ENCODE measurements at regions not wholly inside any gene's neighbourhood (a gene's known extent, or its start where the extent isn't known, plus 50 kb on each side); places are given as distances from the start of the nearest gene placed in this dataset.
A peak's percentile ranks its signal among the peaks of the same experiment; 100 is the strongest.
"Not testable (repeated sequence)": the region's sequence is repeated elsewhere in the genome, so short reads cannot be mapped to it uniquely, and the experiment has no call there.

GRCh38 chr13:70284371-70284770 lies 176.1 kb upstream of the KLHL1 start:
- ATAC-seq (no peak), DNase-seq (no peak)
- 73% methylated on average over 1 of the region's 1 CpG for WGBS
- Histone ChIP-seq H3K27me3 (ENCODE audit: control insufficient read depth, insufficient read depth) (no peaks in the 10 kb centered on the region), H3K4me1 (ENCODE audit: control insufficient read depth, insufficient read depth, low read length) (no peaks in the 10 kb centered on the region), H3K4me3 (ENCODE audit: low read length) (no peak overlapping the region), H3K9me3 (ENCODE audit: control insufficient read depth, low read length) (no peaks in the 10 kb centered on the region), H3K27ac (ENCODE audit: low read length) (no peak overlapping the region)
- intact Hi-C loops (cut with DNase I), result no loop called here

- no peak for ATAC-seq
- intact Hi-C loops (cut with DNase I), result no loop called here
- Histone ChIP-seq H3K27ac (ENCODE audit: low read length) (no peak overlapping the region), H3K27me3 (ENCODE audit: control insufficient read depth, insufficient read depth) (no peaks in the 10 kb centered on the region), H3K4me3 (ENCODE audit: low read length) (no peak overlapping the region), H3K9me3 (ENCODE audit: control insufficient read depth, low read length) (no peaks in the 10 kb centered on the region), H3K4me1 (ENCODE audit: control insufficient read depth, insufficient read depth, low read length) (no peaks in the 10 kb centered on the region)
- no peak for DNase-seq
- WGBS, result 52% methylated on average over 1 of the region's 1 CpG
Measured at GRCh38 chr13:70275841-70276240, 167.6 kb upstream of the KLHL1 start.

GRCh38 chr13:70255406-70255991 lies 147.2 kb upstream of the KLHL1 start:
- no peaks in the 10 kb centered on the region for H3K27me3 ChIP-seq (ENCODE audit: control insufficient read depth, insufficient read depth)
- DNase-seq (peak in 2 of 3 donors; percentile 13 to 23), ATAC-seq (peak in 1 of 2 donors; percentile 22)
- H3K4me1 ChIP-seq (ENCODE audit: control insufficient read depth, insufficient read depth, low read length), result no peaks in the 10 kb centered on the region
- intact Hi-C loops (cut with DNase I), result no loop called here
- no peak overlapping the region for H3K27ac ChIP-seq (ENCODE audit: low read length)
- no peaks in the 10 kb centered on the region for H3K9me3 ChIP-seq (ENCODE audit: control insufficient read depth, low read length)
- H3K4me3 ChIP-seq (ENCODE audit: low read length), result no peak overlapping the region
- WGBS, result 91% methylated on average over 22 of the region's 22 CpGs

GRCh38 chr13:70253834-70254233 lies 145.6 kb upstream of the KLHL1 start:
- Histone ChIP-seq H3K4me1 (ENCODE audit: control insufficient read depth, insufficient read depth, low read length) (no peaks in the 10 kb centered on the region), H3K4me3 (ENCODE audit: low read length) (no peak overlapping the region), H3K27ac (ENCODE audit: low read length) (no peak overlapping the region), H3K27me3 (ENCODE audit: control insufficient read depth, insufficient read depth) (no peaks in the 10 kb centered on the region), H3K9me3 (ENCODE audit: control insufficient read depth, low read length) (no peaks in the 10 kb centered on the region)
- DNase-seq (no peak), ATAC-seq (no peak)
- 16% methylated on average over 1 of the region's 1 CpG for WGBS
- intact Hi-C loops (cut with DNase I), result no loop called here

- Histone ChIP-seq H3K4me1 (ENCODE audit: control insufficient read depth, insufficient read depth, low read length) (no peaks in the 10 kb centered on the region), H3K27me3 (ENCODE audit: control insufficient read depth, insufficient read depth) (no peaks in the 10 kb centered on the region), H3K4me3 (ENCODE audit: low read length) (no peak overlapping the region), H3K9me3 (ENCODE audit: control insufficient read depth, low read length) (no peaks in the 10 kb centered on the region), H3K27ac (ENCODE audit: low read length) (no peak overlapping the region)
- ATAC-seq (no peak), DNase-seq (no peak)
- WGBS, result 54% methylated on average over 2 of the region's 2 CpGs
- intact Hi-C loops (cut with DNase I), result no loop called here
Measured at GRCh38 chr13:70253411-70253810, 145.2 kb upstream of the KLHL1 start.

GRCh38 chr13:70249332-70250064 lies 141.2 kb upstream of the KLHL1 start:
- Histone ChIP-seq H3K9me3 (ENCODE audit: control insufficient read depth, low read length) (no peaks in the 10 kb centered on the region), H3K4me1 (ENCODE audit: control insufficient read depth, insufficient read depth, low read length) (no peaks in the 10 kb centered on the region), H3K27me3 (ENCODE audit: control insufficient read depth, insufficient read depth) (no peaks in the 10 kb centered on the region), H3K27ac (ENCODE audit: low read length) (no peak overlapping the region), H3K4me3 (ENCODE audit: low read length) (no peak overlapping the region)
- DNase-seq, result no peak
- intact Hi-C loops (cut with DNase I), result no loop called here
- 87% methylated on average over 8 of the region's 8 CpGs for WGBS
- ATAC-seq, result no peak

- no peak overlapping the region for H3K27ac ChIP-seq (ENCODE audit: low read length)
- DNase-seq (no peak), ATAC-seq (no peak)
- intact Hi-C loops (cut with DNase I), result no loop called here
- no peaks in the 10 kb centered on the region for H3K9me3 ChIP-seq (ENCODE audit: control insufficient read depth, low read length)
- no peaks in the 10 kb centered on the region for H3K27me3 ChIP-seq (ENCODE audit: control insufficient read depth, insufficient read depth)
- H3K4me1 ChIP-seq (ENCODE audit: control insufficient read depth, insufficient read depth, low read length), result no peaks in the 10 kb centered on the region
- H3K4me3 ChIP-seq (ENCODE audit: low read length), result no peak overlapping the region
Measured at GRCh38 chr13:70237131-70237530, 128.9 kb upstream of the KLHL1 start.

- H3K9me3 ChIP-seq (ENCODE audit: control insufficient read depth, low read length), result no peaks in the 10 kb centered on the region
- no peaks in the 10 kb centered on the region for H3K4me1 ChIP-seq (ENCODE audit: control insufficient read depth, insufficient read depth, low read length)
- no peak overlapping the region for H3K27ac ChIP-seq (ENCODE audit: low read length)
- H3K4me3 ChIP-seq (ENCODE audit: low read length), result no peak overlapping the region
- intact Hi-C loops (cut with DNase I), result no loop called here
- DNase-seq, result no peak
- ATAC-seq, result no peak
- H3K27me3 ChIP-seq (ENCODE audit: control insufficient read depth, insufficient read depth), result no peaks in the 10 kb centered on the region
- WGBS, result 86% methylated on average over 2 of the region's 2 CpGs
Measured at GRCh38 chr13:70235565-70235964, 127.3 kb upstream of the KLHL1 start.

- WGBS, result 88% methylated on average over 6 of the region's 6 CpGs
- H3K9me3 ChIP-seq (ENCODE audit: control insufficient read depth, low read length), result no peaks in the 10 kb centered on the region
- DNase-seq (no peak), ATAC-seq (no peak)
- no peaks in the 10 kb centered on the region for H3K27me3 ChIP-seq (ENCODE audit: control insufficient read depth, insufficient read depth)
- no peak overlapping the region for H3K4me3 ChIP-seq (ENCODE audit: low read length)
- H3K4me1 ChIP-seq (ENCODE audit: control insufficient read depth, insufficient read depth, low read length), result no peaks in the 10 kb centered on the region
- intact Hi-C loops (cut with DNase I), result no loop called here
- no peak overlapping the region for H3K27ac ChIP-seq (ENCODE audit: low read length)
Measured at GRCh38 chr13:70223911-70224310, 115.7 kb upstream of the KLHL1 start.

- H3K27me3 ChIP-seq (ENCODE audit: control insufficient read depth, insufficient read depth), result no peaks in the 10 kb centered on the region
- ATAC-seq (no peak), DNase-seq (no peak)
- WGBS, result 81% methylated on average over 2 of the region's 2 CpGs
- intact Hi-C loops (cut with DNase I), result no loop called here
- no peaks in the 10 kb centered on the region for H3K4me1 ChIP-seq (ENCODE audit: control insufficient read depth, insufficient read depth, low read length)
- H3K27ac ChIP-seq (ENCODE audit: low read length), result no peak overlapping the region
- H3K4me3 ChIP-seq (ENCODE audit: low read length), result no peak overlapping the region
- no peaks in the 10 kb centered on the region for H3K9me3 ChIP-seq (ENCODE audit: control insufficient read depth, low read length)
Measured at GRCh38 chr13:70222926-70223325, 114.7 kb upstream of the KLHL1 start.

GRCh38 chr13:70218618-70219017 lies 110.4 kb upstream of the KLHL1 start:
- no peak overlapping the region for H3K27ac ChIP-seq (ENCODE audit: low read length)
- no peak overlapping the region for H3K4me3 ChIP-seq (ENCODE audit: low read length)
- no peak for ATAC-seq
- intact Hi-C loops (cut with DNase I), result no loop called here
- no peak for DNase-seq
- H3K9me3 ChIP-seq (ENCODE audit: control insufficient read depth, low read length), result no peaks in the 10 kb centered on the region
- H3K4me1 ChIP-seq (ENCODE audit: control insufficient read depth, insufficient read depth, low read length), result no peaks in the 10 kb centered on the region
- H3K27me3 ChIP-seq (ENCODE audit: control insufficient read depth, insufficient read depth), result no peaks in the 10 kb centered on the region
- 88% methylated on average over 3 of the region's 3 CpGs for WGBS

GRCh38 chr13:70208968-70209367 lies 100.7 kb upstream of the KLHL1 start:
- WGBS, result 84% methylated on average over 11 of the region's 11 CpGs
- H3K4me1 ChIP-seq (ENCODE audit: control insufficient read depth, insufficient read depth, low read length); H3K4me3 ChIP-seq (ENCODE audit: low read length); ATAC-seq; H3K27me3 ChIP-seq (ENCODE audit: control insufficient read depth, insufficient read depth); intact Hi-C loops (cut with DNase I); H3K27ac ChIP-seq (ENCODE audit: low read length); H3K9me3 ChIP-seq (ENCODE audit: control insufficient read depth, low read length): not testable (repeated sequence)
- peak in 1 of 3 donors; percentile 34 for DNase-seq

All from right cardiac atrium (tissue), 5 donors.